Osteocyte (in vitro differentiated cells): ENCODE measurements at regions not wholly inside any gene's neighbourhood (a gene's known extent, or its start where the extent isn't known, plus 50 kb on each side); places are given as distances from the start of the nearest gene placed in this dataset.

Experiments
- DNase-seq: peaks from one replicate; pipeline ENCODE4 v3.0.0; 2021; ENCODE audit warnings: mixed read lengths; ENCODE audit not compliant: unreplicated experiment; ENCODE audit errors: extremely low spot score
- H3K27ac Mint-ChIP-seq: one replicate; pipeline ENCODE4 v1.8.0; 2021; ENCODE audit warnings: mild to moderate bottlenecking, mixed read lengths; ENCODE audit not compliant: unreplicated experiment
- H3K27me3 Mint-ChIP-seq: one replicate; pipeline ENCODE4 v1.8.0; 2021; ENCODE audit warnings: mixed read lengths; ENCODE audit not compliant: unreplicated experiment
- H3K36me3 Mint-ChIP-seq: one replicate; pipeline ENCODE4 v1.8.0; 2021; ENCODE audit warnings: mixed read lengths; ENCODE audit not compliant: unreplicated experiment
- H3K4me1 Mint-ChIP-seq: one replicate; pipeline ENCODE4 v1.8.0; 2021; ENCODE audit warnings: mixed read lengths; ENCODE audit not compliant: unreplicated experiment
- H3K4me3 Mint-ChIP-seq: one replicate; pipeline ENCODE4 v1.8.0; 2021; ENCODE audit warnings: mild to moderate bottlenecking, moderate library complexity, mixed read lengths; ENCODE audit not compliant: unreplicated experiment
- H3K9me3 Mint-ChIP-seq: one replicate; pipeline ENCODE4 v1.8.0; 2021; ENCODE audit warnings: mixed read lengths; ENCODE audit not compliant: unreplicated experiment
- CTCF ChIP-seq: fragments of 200-600 bp; sonication (generic); IDR thresholded peaks from 2 replicates; pipeline ENCODE4 v1.5.0; 2021; ENCODE audit warnings: antibody characterized with exemption, mild to moderate bottlenecking, moderate library complexity

- Mint-ChIP-seq H3K4me1 (no peaks in the 10 kb centered on the region), H3K27me3 (no peaks in the 10 kb centered on the region), H3K36me3 (no peaks in the 10 kb centered on the region), H3K9me3 (peaks cover 16% of the 10 kb centered on the region), H3K27ac (no peak overlapping the region), H3K4me3 (no peak overlapping the region)
- no peak for DNase-seq
- no peak for TF ChIP-seq CTCF
These were observed 126.9 kb downstream of the FGF9 start for GRCh38 chr13:21797736-21798135.

GRCh38 chr13:21798181-21798580, 127.3 kb downstream of the FGF9 start:
- peaks cover 11% of the 10 kb centered on the region for H3K9me3 Mint-ChIP-seq

GRCh38 chr13:21799671-21800070, 128.8 kb downstream of the FGF9 start:
- Mint-ChIP-seq H3K36me3 (no peaks in the 10 kb centered on the region), H3K4me1 (no peaks in the 10 kb centered on the region), H3K9me3 (peaks cover 23% of the 10 kb centered on the region), H3K27me3 (no peaks in the 10 kb centered on the region), H3K4me3 (no peak overlapping the region), H3K27ac (no peak overlapping the region)
- DNase-seq = no peak
- no peak for TF ChIP-seq CTCF

More at GRCh38 chr13:21798181-21798580, 127.3 kb downstream of the FGF9 start:
- Mint-ChIP-seq H3K4me1 (no peaks in the 10 kb centered on the region), H3K4me3 (no peak overlapping the region), H3K27ac (no peak overlapping the region), H3K36me3 (no peaks in the 10 kb centered on the region), H3K27me3 (no peaks in the 10 kb centered on the region)
- no peak for DNase-seq
- TF ChIP-seq CTCF = no peak

- no peak overlapping the region for H3K4me3 Mint-ChIP-seq
- no peaks in the 10 kb centered on the region for H3K27me3 Mint-ChIP-seq
- no peak for TF ChIP-seq CTCF
- peaks cover 23% of the 10 kb centered on the region for H3K9me3 Mint-ChIP-seq
- no peaks in the 10 kb centered on the region for H3K4me1 Mint-ChIP-seq
- DNase-seq = no peak
- H3K27ac Mint-ChIP-seq = no peak overlapping the region
- H3K36me3 Mint-ChIP-seq = no peaks in the 10 kb centered on the region
These were observed 130.2 kb downstream of the FGF9 start for GRCh38 chr13:21800837-21801616.

- Mint-ChIP-seq H3K4me3 (no peak overlapping the region), H3K27ac (no peak overlapping the region), H3K9me3 (peaks cover 43% of the 10 kb centered on the region)
These were observed 134.9 kb downstream of the FGF9 start for GRCh38 chr13:21805733-21806132.

More at GRCh38 chr13:21805733-21806132, 134.9 kb downstream of the FGF9 start:
- H3K4me1 Mint-ChIP-seq = no peaks in the 10 kb centered on the region
- H3K36me3 Mint-ChIP-seq = no peaks in the 10 kb centered on the region
- no peaks in the 10 kb centered on the region for H3K27me3 Mint-ChIP-seq
- no peak for TF ChIP-seq CTCF
- no peak for DNase-seq
